ENCODE measurements at regions not wholly inside any gene's neighbourhood (a gene's known extent, or its start where the extent isn't known, plus 50 kb on each side); places are given as distances from the start of the nearest gene placed in this dataset.

DNA sequence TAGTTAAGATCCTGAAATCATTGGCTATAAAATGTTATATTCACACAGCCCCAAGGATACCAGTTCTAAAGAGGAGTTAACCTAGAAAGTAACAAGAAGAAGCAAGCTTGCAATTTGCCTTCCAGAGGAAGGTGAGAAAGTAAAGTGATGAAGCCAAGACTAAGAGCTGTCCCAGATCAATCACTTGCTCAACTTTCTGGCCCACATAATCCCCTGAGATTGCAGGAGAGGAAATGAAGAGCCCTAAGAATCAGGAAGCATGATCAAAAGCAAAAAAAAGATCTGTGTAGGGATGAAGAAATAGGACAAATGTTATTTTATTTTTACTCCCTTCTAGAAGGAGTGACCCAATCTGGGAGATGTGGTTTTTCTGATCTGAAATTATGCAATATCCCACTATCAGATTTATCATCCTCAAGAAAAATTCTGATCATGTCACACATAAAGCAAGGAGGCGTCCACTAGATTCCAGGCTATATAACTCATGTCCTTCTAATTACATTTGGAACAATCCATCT is 180.3 kb upstream of the GUCY1A2 start:
- no peaks in the 10 kb centered on the region for H3K4me1 Mint-ChIP-seq (ENCODE audit: insufficient read depth, unreplicated experiment)
- CTCF ChIA-PET, result no interaction called here
- H3K36me3 Mint-ChIP-seq (ENCODE audit: insufficient read depth, unreplicated experiment), result no peaks in the 10 kb centered on the region
- DNase-seq (ENCODE audit: unreplicated experiment), result no peak
- H3K4me3 Mint-ChIP-seq (ENCODE audit: unreplicated experiment), result no peak overlapping the region
- no peaks in the 10 kb centered on the region for H3K9me3 Mint-ChIP-seq (ENCODE audit: unreplicated experiment)
- no peaks in the 10 kb centered on the region for H3K27me3 Mint-ChIP-seq (ENCODE audit: insufficient read depth, unreplicated experiment)
- TF ChIP-seq, protein P1, sequence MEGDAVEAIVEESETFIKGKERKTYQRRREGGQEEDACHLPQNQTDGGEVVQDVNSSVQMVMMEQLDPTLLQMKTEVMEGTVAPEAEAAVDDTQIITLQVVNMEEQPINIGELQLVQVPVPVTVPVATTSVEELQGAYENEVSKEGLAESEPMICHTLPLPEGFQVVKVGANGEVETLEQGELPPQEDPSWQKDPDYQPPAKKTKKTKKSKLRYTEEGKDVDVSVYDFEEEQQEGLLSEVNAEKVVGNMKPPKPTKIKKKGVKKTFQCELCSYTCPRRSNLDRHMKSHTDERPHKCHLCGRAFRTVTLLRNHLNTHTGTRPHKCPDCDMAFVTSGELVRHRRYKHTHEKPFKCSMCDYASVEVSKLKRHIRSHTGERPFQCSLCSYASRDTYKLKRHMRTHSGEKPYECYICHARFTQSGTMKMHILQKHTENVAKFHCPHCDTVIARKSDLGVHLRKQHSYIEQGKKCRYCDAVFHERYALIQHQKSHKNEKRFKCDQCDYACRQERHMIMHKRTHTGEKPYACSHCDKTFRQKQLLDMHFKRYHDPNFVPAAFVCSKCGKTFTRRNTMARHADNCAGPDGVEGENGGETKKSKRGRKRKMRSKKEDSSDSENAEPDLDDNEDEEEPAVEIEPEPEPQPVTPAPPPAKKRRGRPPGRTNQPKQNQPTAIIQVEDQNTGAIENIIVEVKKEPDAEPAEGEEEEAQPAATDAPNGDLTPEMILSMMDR (IDR thresholded peaks at IDR 0.05; ENCODE audit: unreplicated experiment), result no peak
- intact Hi-C loops (cut with micrococcal nuclease), result no loop called here
- H3K27ac Mint-ChIP-seq (ENCODE audit: low read depth, unreplicated experiment), result no peak overlapping the region
- POLR2A ChIA-PET, result no interaction called here
- BruUV-seq (replicated peaks), result no TSS peak

DNA sequence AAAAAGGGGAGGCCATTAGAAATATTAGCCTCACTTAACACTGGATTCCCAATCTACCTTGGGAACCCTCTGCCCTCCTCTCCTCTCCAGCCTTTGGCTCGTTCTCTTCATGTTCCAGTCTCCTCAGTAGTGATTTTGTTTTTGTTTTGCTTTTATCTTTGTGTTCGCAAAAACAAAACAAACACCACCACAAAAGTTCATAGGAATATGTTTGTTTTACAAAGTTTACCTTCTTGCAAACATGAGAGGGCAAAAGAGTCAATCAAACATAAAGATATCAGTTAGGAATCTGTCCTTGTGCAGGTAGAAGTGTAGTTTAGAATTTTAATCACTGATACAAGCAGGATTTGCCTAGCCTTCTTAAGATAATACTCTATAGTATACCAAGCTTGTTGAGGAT is 179.7 kb upstream of the GUCY1A2 start:
- no peaks in the 10 kb centered on the region for H3K9me3 Mint-ChIP-seq (ENCODE audit: unreplicated experiment)
- ChIA-PET POLR2A (no interaction called here), CTCF (no interaction called here)
- DNase-seq (ENCODE audit: unreplicated experiment), result no peak
- no peak overlapping the region for H3K4me3 Mint-ChIP-seq (ENCODE audit: unreplicated experiment)
- TF ChIP-seq, protein P1 (IDR thresholded peaks at IDR 0.05; ENCODE audit: unreplicated experiment), result no peak
- intact Hi-C loops (cut with micrococcal nuclease), result no loop called here
- H3K36me3 Mint-ChIP-seq (ENCODE audit: insufficient read depth, unreplicated experiment), result no peaks in the 10 kb centered on the region
- BruUV-seq (replicated peaks), result no TSS peak
- H3K4me1 Mint-ChIP-seq (ENCODE audit: insufficient read depth, unreplicated experiment), result no peaks in the 10 kb centered on the region
- H3K27me3 Mint-ChIP-seq (ENCODE audit: insufficient read depth, unreplicated experiment), result no peaks in the 10 kb centered on the region
- H3K27ac Mint-ChIP-seq (ENCODE audit: low read depth, unreplicated experiment), result no peak overlapping the region

DNA sequence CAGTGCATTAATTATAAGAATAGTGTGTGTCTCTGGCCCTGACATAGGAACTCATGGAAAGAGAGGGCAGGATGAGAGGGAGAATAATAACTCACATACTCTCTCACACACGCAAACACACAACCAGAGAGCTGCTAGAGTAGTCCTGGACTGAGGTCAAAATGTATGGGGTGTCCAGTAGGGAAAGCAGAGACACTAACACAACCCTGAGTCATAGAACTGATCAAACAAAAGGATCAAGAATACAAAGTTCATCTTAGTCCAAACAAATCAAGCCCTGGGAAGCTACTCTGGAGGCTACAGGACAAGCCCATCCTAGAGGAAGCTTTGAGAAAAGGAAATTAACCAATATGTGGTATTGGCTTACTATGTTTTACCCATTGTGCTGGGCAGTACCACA is 178.5 kb upstream of the GUCY1A2 start:
- TF ChIP-seq, protein P1 (IDR thresholded peaks at IDR 0.05; ENCODE audit: unreplicated experiment), result no peak
- Mint-ChIP-seq H3K9me3 (ENCODE audit: unreplicated experiment) (no peaks in the 10 kb centered on the region), H3K36me3 (ENCODE audit: insufficient read depth, unreplicated experiment) (no peaks in the 10 kb centered on the region), H3K27me3 (ENCODE audit: insufficient read depth, unreplicated experiment) (no peaks in the 10 kb centered on the region), H3K4me1 (ENCODE audit: insufficient read depth, unreplicated experiment) (no peaks in the 10 kb centered on the region), H3K27ac (ENCODE audit: low read depth, unreplicated experiment) (no peak overlapping the region), H3K4me3 (ENCODE audit: unreplicated experiment) (no peak overlapping the region)
- no TSS peak for BruUV-seq (replicated peaks)
- intact Hi-C loops (cut with micrococcal nuclease), result no loop called here
- no peak for DNase-seq (ENCODE audit: unreplicated experiment)
- CTCF ChIA-PET, result no interaction called here
- POLR2A ChIA-PET, result no interaction called here

DNA sequence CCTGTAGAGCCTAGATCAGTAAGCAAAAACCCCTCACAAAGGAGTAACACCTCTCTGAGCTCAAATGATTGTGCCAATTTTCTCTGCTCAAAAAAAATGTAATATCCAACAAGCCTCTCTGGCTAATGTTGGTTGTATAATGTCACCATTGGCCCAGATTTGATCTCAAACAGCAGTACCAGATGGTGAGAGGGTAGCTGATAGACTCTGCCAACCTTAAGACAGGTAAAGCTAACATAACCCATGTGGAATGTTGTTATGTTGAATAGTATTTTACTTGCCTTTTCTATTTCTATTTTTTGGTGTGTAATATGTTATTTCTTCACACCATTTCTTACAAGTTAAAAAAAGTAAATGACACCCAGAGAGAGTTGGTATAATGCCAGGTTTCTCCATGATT is 166.7 kb upstream of the GUCY1A2 start:
- H3K36me3 Mint-ChIP-seq (ENCODE audit: insufficient read depth, unreplicated experiment), result no peaks in the 10 kb centered on the region
- no peak overlapping the region for H3K27ac Mint-ChIP-seq (ENCODE audit: low read depth, unreplicated experiment)
- no peaks in the 10 kb centered on the region for H3K9me3 Mint-ChIP-seq (ENCODE audit: unreplicated experiment)
- BruUV-seq (replicated peaks), result no TSS peak
- POLR2A ChIA-PET, result interaction anchor here (0.6 to 0.9 kb wide), 2 partner anchors 16 to 584 kb away, joined by 3 to 4 read pairs; no protein-coding TSS in a partner anchor
- H3K4me1 Mint-ChIP-seq (ENCODE audit: insufficient read depth, unreplicated experiment), result peaks cover 6% of the 10 kb centered on the region
- H3K27me3 Mint-ChIP-seq (ENCODE audit: insufficient read depth, unreplicated experiment), result no peaks in the 10 kb centered on the region
- intact Hi-C loops (cut with micrococcal nuclease), result no loop called here
- TF ChIP-seq, protein P1 (IDR thresholded peaks at IDR 0.05; ENCODE audit: unreplicated experiment), result no peak
- no peak overlapping the region for H3K4me3 Mint-ChIP-seq (ENCODE audit: unreplicated experiment)
- DNase-seq (ENCODE audit: unreplicated experiment), result no peak
- CTCF ChIA-PET, result no interaction called here
